ENCODE measurements at regions not wholly inside any gene's neighbourhood (a gene's known extent, or its start where the extent isn't known, plus 50 kb on each side); places are given as distances from the start of the nearest gene placed in this dataset.
A peak's percentile ranks its signal among the peaks of the same experiment; 100 is the strongest.

DNA sequence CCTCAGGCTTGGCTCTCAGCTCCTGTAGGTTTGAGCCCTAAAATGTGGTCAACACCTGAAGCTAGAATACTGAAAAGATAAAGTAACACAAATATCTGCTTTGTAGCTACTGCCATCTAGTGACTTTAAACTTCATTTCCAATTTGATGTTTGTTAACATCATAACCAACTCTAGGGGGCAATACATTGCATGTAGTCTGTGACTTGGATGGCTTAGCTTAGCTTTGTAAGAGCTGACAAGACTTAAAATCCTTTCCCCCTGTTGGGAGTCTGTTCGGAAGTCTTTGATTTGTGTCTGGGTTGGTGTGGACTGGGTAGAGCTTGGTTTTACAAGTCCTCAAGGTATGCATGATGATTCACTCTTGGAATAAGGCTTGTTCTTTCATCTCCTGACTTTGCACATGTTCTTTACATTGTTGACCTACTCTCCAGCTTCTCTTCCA is 51.7 kb downstream of the SCN11A start:
- TF ChIP-seq SUZ12 (IDR thresholded peaks at IDR 0.05; ENCODE audit: extremely low read depth, insufficient read depth, insufficient read length), result no peak
- no peak for TF ChIP-seq ZNF274 (IDR thresholded peaks at IDR 0.05; ENCODE audit: low read depth, low read length)
- no peak for TF ChIP-seq YY1 (IDR thresholded peaks at IDR 0.05; ENCODE audit: insufficient read depth, insufficient read length)
- Histone ChIP-seq H3K4me3 (ENCODE audit: insufficient read length, low read depth) (no peak overlapping the region), H3K27me3 (ENCODE audit: insufficient read depth, insufficient read length) (no peaks in the 10 kb centered on the region), H3K9me3 (ENCODE audit: insufficient read depth, low read length) (no peaks in the 10 kb centered on the region), H3K9ac (ENCODE audit: insufficient read length, low read depth) (no peak overlapping the region), H3K4me1 (ENCODE audit: insufficient read depth, insufficient read length) (no peaks in the 10 kb centered on the region), H3K36me3 (ENCODE audit: insufficient read depth, insufficient read length, low read length) (no peaks in the 10 kb centered on the region)
- peak; percentile 63 for DNase-seq (ENCODE audit: low read depth, low spot score)

DNA sequence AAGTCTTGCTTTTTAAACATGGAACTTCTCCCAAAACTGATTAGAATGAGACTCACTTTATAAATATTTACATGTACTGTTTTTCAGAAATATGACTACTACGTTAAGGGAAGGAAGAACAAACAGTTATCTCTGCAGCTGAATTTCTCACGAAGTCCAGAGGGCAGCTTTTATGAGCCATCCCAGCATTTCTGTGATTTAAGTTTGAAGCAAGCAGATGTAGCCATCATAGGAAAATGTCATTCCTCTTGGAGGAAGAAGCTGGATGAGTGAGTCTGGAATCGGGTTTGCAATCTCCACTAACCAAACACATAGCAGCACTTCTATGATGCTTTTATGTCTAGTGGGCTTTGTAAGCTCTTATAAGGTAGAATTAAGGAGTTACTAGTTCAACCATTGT is 53.7 kb downstream of the SCN11A start:
- H3K36me3 ChIP-seq (ENCODE audit: insufficient read depth, insufficient read length, low read length), result no peaks in the 10 kb centered on the region
- DNase-seq (ENCODE audit: low read depth, low spot score), result no peak
- H3K4me1 ChIP-seq (ENCODE audit: insufficient read depth, insufficient read length), result no peaks in the 10 kb centered on the region
- TF ChIP-seq YY1 (IDR thresholded peaks at IDR 0.05; ENCODE audit: insufficient read depth, insufficient read length) (no peak), SUZ12 (IDR thresholded peaks at IDR 0.05; ENCODE audit: extremely low read depth, insufficient read depth, insufficient read length) (no peak), ZNF274 (IDR thresholded peaks at IDR 0.05; ENCODE audit: low read depth, low read length) (no peak)
- no peaks in the 10 kb centered on the region for H3K9me3 ChIP-seq (ENCODE audit: insufficient read depth, low read length)
- no peak overlapping the region for H3K9ac ChIP-seq (ENCODE audit: insufficient read length, low read depth)
- H3K27me3 ChIP-seq (ENCODE audit: insufficient read depth, insufficient read length), result no peaks in the 10 kb centered on the region
- H3K4me3 ChIP-seq (ENCODE audit: insufficient read length, low read depth), result no peak overlapping the region

GRCh38 chr3:38996193-38996592 is 55.6 kb downstream of the SCN11A start:
- Histone ChIP-seq H3K4me1 (ENCODE audit: insufficient read depth, insufficient read length) (no peaks in the 10 kb centered on the region), H3K36me3 (ENCODE audit: insufficient read depth, insufficient read length, low read length) (no peaks in the 10 kb centered on the region), H3K27me3 (ENCODE audit: insufficient read depth, insufficient read length) (no peaks in the 10 kb centered on the region), H3K9me3 (ENCODE audit: insufficient read depth, low read length) (no peaks in the 10 kb centered on the region), H3K4me3 (ENCODE audit: insufficient read length, low read depth) (no peak overlapping the region), H3K9ac (ENCODE audit: insufficient read length, low read depth) (no peak overlapping the region)
- no peak for DNase-seq (ENCODE audit: low read depth, low spot score)
- TF ChIP-seq SUZ12 (IDR thresholded peaks at IDR 0.05; ENCODE audit: extremely low read depth, insufficient read depth, insufficient read length), result no peak
- TF ChIP-seq YY1 (IDR thresholded peaks at IDR 0.05; ENCODE audit: insufficient read depth, insufficient read length), result no peak
- no peak for TF ChIP-seq ZNF274 (IDR thresholded peaks at IDR 0.05; ENCODE audit: low read depth, low read length)

GRCh38 chr3:38994251-38994650 is 57.5 kb downstream of the SCN11A start:
- no peak for TF ChIP-seq SUZ12 (IDR thresholded peaks at IDR 0.05; ENCODE audit: extremely low read depth, insufficient read depth, insufficient read length)
- no peak for TF ChIP-seq YY1 (IDR thresholded peaks at IDR 0.05; ENCODE audit: insufficient read depth, insufficient read length)
- TF ChIP-seq ZNF274 (IDR thresholded peaks at IDR 0.05; ENCODE audit: low read depth, low read length), result no peak
- DNase-seq (ENCODE audit: low read depth, low spot score), result no peak
- no peaks in the 10 kb centered on the region for H3K27me3 ChIP-seq (ENCODE audit: insufficient read depth, insufficient read length)

DNA sequence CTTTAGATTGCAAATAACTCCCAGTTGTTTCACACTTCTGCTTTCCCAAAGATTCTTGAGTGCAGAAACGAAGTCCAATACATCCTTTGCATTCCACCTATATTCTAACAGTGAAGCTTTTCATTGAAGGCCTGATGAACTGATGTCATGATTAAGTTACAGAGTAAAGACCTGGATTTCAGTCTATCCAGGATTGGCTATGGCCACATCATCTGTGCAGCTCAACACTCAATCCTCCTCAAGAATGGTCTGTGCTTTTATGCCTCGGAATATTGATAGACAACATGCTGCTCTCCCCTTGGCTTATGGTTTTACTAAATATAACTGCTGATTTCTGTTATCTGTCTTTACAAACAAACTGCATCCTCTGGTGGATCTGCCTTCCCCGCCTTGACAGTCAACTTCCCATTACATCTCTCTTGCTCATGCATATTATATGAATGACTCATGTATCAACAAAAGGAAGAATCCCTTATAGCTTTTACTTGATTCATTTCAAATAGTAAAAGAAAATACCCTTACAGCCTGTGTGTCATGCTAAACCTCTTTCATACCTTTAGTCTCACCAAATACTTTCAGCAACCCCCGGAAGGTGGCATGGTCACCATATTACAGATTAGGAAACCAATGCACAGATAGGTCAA is 59.5 kb downstream of the SCN11A start:
- Histone ChIP-seq H3K9ac (ENCODE audit: insufficient read length, low read depth) (no peak overlapping the region), H3K36me3 (ENCODE audit: insufficient read depth, insufficient read length, low read length) (no peaks in the 10 kb centered on the region), H3K27me3 (ENCODE audit: insufficient read depth, insufficient read length) (no peaks in the 10 kb centered on the region), H3K4me3 (ENCODE audit: insufficient read length, low read depth) (no peak overlapping the region), H3K4me1 (ENCODE audit: insufficient read depth, insufficient read length) (peaks cover 5% of the 10 kb centered on the region), H3K9me3 (ENCODE audit: insufficient read depth, low read length) (no peaks in the 10 kb centered on the region)
- TF ChIP-seq ZNF274 (IDR thresholded peaks at IDR 0.05; ENCODE audit: low read depth, low read length) (no peak), YY1 (IDR thresholded peaks at IDR 0.05; ENCODE audit: insufficient read depth, insufficient read length) (no peak), SUZ12 (IDR thresholded peaks at IDR 0.05; ENCODE audit: extremely low read depth, insufficient read depth, insufficient read length) (no peak)
- DNase-seq (ENCODE audit: low read depth, low spot score), result no peak

More at GRCh38 chr3:38994251-38994650, 57.5 kb downstream of the SCN11A start:
- Histone ChIP-seq H3K9ac (ENCODE audit: insufficient read length, low read depth) (no peak overlapping the region), H3K36me3 (ENCODE audit: insufficient read depth, insufficient read length, low read length) (no peaks in the 10 kb centered on the region), H3K4me1 (ENCODE audit: insufficient read depth, insufficient read length) (peaks cover 5% of the 10 kb centered on the region), H3K9me3 (ENCODE audit: insufficient read depth, low read length) (no peaks in the 10 kb centered on the region), H3K4me3 (ENCODE audit: insufficient read length, low read depth) (no peak overlapping the region)

GRCh38 chr3:38990621-38991020 is 61.1 kb downstream of the SCN11A start:
- Histone ChIP-seq H3K36me3 (ENCODE audit: insufficient read depth, insufficient read length, low read length) (no peaks in the 10 kb centered on the region), H3K9me3 (ENCODE audit: insufficient read depth, low read length) (no peaks in the 10 kb centered on the region), H3K4me1 (ENCODE audit: insufficient read depth, insufficient read length) (peaks cover 5% of the 10 kb centered on the region), H3K27me3 (ENCODE audit: insufficient read depth, insufficient read length) (no peaks in the 10 kb centered on the region), H3K9ac (ENCODE audit: insufficient read length, low read depth) (no peak overlapping the region), H3K4me3 (ENCODE audit: insufficient read length, low read depth) (no peak overlapping the region)
- DNase-seq (ENCODE audit: low read depth, low spot score), result no peak
- TF ChIP-seq ZNF274 (IDR thresholded peaks at IDR 0.05; ENCODE audit: low read depth, low read length) (no peak), SUZ12 (IDR thresholded peaks at IDR 0.05; ENCODE audit: extremely low read depth, insufficient read depth, insufficient read length) (no peak), YY1 (IDR thresholded peaks at IDR 0.05; ENCODE audit: insufficient read depth, insufficient read length) (no peak)

DNA sequence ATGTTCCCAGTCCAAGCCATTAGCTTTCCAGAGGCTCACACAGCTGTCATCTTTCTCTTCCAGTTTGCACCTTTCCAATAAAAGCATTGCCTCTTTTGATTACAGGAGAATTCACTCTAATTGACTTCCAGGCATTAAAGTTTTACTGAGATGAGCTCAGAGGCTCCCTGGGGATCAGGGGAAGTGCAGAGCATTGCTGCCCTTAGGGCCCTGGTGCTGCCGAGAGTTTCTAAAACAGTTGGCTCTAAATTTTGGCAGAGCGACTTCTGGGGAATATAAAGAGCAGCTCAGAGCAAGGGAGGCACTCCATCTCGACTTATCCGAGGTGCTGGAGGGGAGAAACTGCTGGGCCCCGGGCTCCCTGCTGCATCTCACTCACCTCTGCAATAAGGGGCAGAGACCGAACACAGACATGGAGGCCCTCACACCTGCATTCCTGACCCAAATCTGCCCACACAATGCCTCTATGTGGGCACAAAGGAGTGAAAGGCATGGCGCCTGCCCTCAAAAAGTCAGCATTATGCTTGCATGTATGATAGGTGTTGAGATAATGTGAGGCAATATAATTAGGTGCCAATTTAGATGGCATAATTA is 61.7 kb downstream of the SCN11A start:
- no peaks in the 10 kb centered on the region for H3K27me3 ChIP-seq (ENCODE audit: insufficient read depth, insufficient read length)
- H3K9me3 ChIP-seq (ENCODE audit: insufficient read depth, low read length), result no peaks in the 10 kb centered on the region
- H3K4me1 ChIP-seq (ENCODE audit: insufficient read depth, insufficient read length), result peaks cover 5% of the 10 kb centered on the region
- no peak for DNase-seq (ENCODE audit: low read depth, low spot score)
- TF ChIP-seq YY1 (IDR thresholded peaks at IDR 0.05; ENCODE audit: insufficient read depth, insufficient read length), result no peak
- no peak for TF ChIP-seq SUZ12 (IDR thresholded peaks at IDR 0.05; ENCODE audit: extremely low read depth, insufficient read depth, insufficient read length)
- TF ChIP-seq ZNF274 (IDR thresholded peaks at IDR 0.05; ENCODE audit: low read depth, low read length), result no peak
- no peaks in the 10 kb centered on the region for H3K36me3 ChIP-seq (ENCODE audit: insufficient read depth, insufficient read length, low read length)
- H3K4me3 ChIP-seq (ENCODE audit: insufficient read length, low read depth), result no peak overlapping the region
- no peak overlapping the region for H3K9ac ChIP-seq (ENCODE audit: insufficient read length, low read depth)
